ENCODE measurements at regions not wholly inside any gene's neighbourhood (a gene's known extent, or its start where the extent isn't known, plus 50 kb on each side); places are given as distances from the start of the nearest gene placed in this dataset.
"Not testable (repeated sequence)": the region's sequence is repeated elsewhere in the genome, so short reads cannot be mapped to it uniquely, and the experiment has no call there.

GRCh38 chr1:187692799-187693198 is 864.0 kb downstream of the PLA2G4A start:
- Histone ChIP-seq H3K4me3 (ENCODE audit: low read depth in 1 of 2, low read length in 1 of 2) (no peak overlapping the region), H3K4me1 (ENCODE audit: control insufficient read depth in 1 of 2, insufficient read depth in 1 of 2, low read depth in 1 of 2, low read length in 1 of 2) (no peaks in the 10 kb centered on the region), H3K9me3 (no peaks in the 10 kb centered on the region), H3K27ac (no peak overlapping the region), H3K36me3 (no peaks in the 10 kb centered on the region), H3K27me3 (no peaks in the 10 kb centered on the region)
- TF ChIP-seq CTCF (IDR thresholded peaks at IDR 0.05), result no peak

- Histone ChIP-seq H3K9me3 (no peaks in the 10 kb centered on the region), H3K4me1 (ENCODE audit: control insufficient read depth in 1 of 2, insufficient read depth in 1 of 2, low read depth in 1 of 2, low read length in 1 of 2) (no peaks in the 10 kb centered on the region), H3K27ac (no peak overlapping the region), H3K36me3 (no peaks in the 10 kb centered on the region), H3K4me3 (ENCODE audit: low read depth in 1 of 2, low read length in 1 of 2) (no peak overlapping the region), H3K27me3 (no peaks in the 10 kb centered on the region)
- no peak for TF ChIP-seq CTCF (IDR thresholded peaks at IDR 0.05)
These were observed 867.3 kb downstream of the PLA2G4A start for GRCh38 chr1:187696073-187696472.

- not testable (repeated sequence) for H3K36me3 ChIP-seq; H3K27me3 ChIP-seq; H3K27ac ChIP-seq; H3K4me3 ChIP-seq (ENCODE audit: low read depth in 1 of 2, low read length in 1 of 2); H3K4me1 ChIP-seq (ENCODE audit: control insufficient read depth in 1 of 2, insufficient read depth in 1 of 2, low read depth in 1 of 2, low read length in 1 of 2); H3K9me3 ChIP-seq
These were observed 874.7 kb downstream of the PLA2G4A start for GRCh38 chr1:187703138-187704130.

GRCh38 chr1:187714470-187714869 is 885.7 kb downstream of the PLA2G4A start:
- H3K4me3 ChIP-seq (ENCODE audit: low read depth in 1 of 2, low read length in 1 of 2), result no peak overlapping the region
- H3K27me3 ChIP-seq, result no peaks in the 10 kb centered on the region
- no peaks in the 10 kb centered on the region for H3K36me3 ChIP-seq
- H3K4me1 ChIP-seq (ENCODE audit: control insufficient read depth in 1 of 2, insufficient read depth in 1 of 2, low read depth in 1 of 2, low read length in 1 of 2), result no peaks in the 10 kb centered on the region
- TF ChIP-seq CTCF (IDR thresholded peaks at IDR 0.05), result no peak
- H3K9me3 ChIP-seq, result no peaks in the 10 kb centered on the region
- H3K27ac ChIP-seq, result no peak overlapping the region

GRCh38 chr1:187715483-187715882 is 886.7 kb downstream of the PLA2G4A start:
- Histone ChIP-seq H3K27me3 (no peaks in the 10 kb centered on the region), H3K4me3 (ENCODE audit: low read depth in 1 of 2, low read length in 1 of 2) (no peak overlapping the region), H3K4me1 (ENCODE audit: control insufficient read depth in 1 of 2, insufficient read depth in 1 of 2, low read depth in 1 of 2, low read length in 1 of 2) (no peaks in the 10 kb centered on the region), H3K9me3 (no peaks in the 10 kb centered on the region), H3K36me3 (no peaks in the 10 kb centered on the region), H3K27ac (no peak overlapping the region)
- no peak for TF ChIP-seq CTCF (IDR thresholded peaks at IDR 0.05)

GRCh38 chr1:187716160-187716559 is 887.4 kb downstream of the PLA2G4A start:
- Histone ChIP-seq H3K27me3 (no peaks in the 10 kb centered on the region), H3K4me3 (ENCODE audit: low read depth in 1 of 2, low read length in 1 of 2) (no peak overlapping the region), H3K9me3 (no peaks in the 10 kb centered on the region), H3K36me3 (no peaks in the 10 kb centered on the region), H3K4me1 (ENCODE audit: control insufficient read depth in 1 of 2, insufficient read depth in 1 of 2, low read depth in 1 of 2, low read length in 1 of 2) (no peaks in the 10 kb centered on the region), H3K27ac (no peak overlapping the region)
- no peak for TF ChIP-seq CTCF (IDR thresholded peaks at IDR 0.05)

All from neutrophil (primary cell).